ENCODE measurements at regions not wholly inside any gene's neighbourhood (a gene's known extent, or its start where the extent isn't known, plus 50 kb on each side); places are given as distances from the start of the nearest gene placed in this dataset.

- ATAC-seq: no peak
- peak; percentile 92 for FAIRE-seq
- Histone ChIP-seq H3K27ac (0 out of 6 replicates have a peak overlapping the region, but pooled peaks of 1 of the 2 experiments have one; percentile 17), H3K4me3 (no peak overlapping the region), H3K9me3 (no peaks in the 10 kb centered on the region), H3K4me2 (peak overlapping the region; percentile 25; the same call in 1 of the 3 replicates), H3K4me1 (peaks cover 7% of the 10 kb centered on the region; the same call in 2 of the 3 replicates)
- ChIA-PET POLR2A (no interaction called here), CTCF (no interaction called here)
- DNase-seq (ENCODE audit: low read depth in 1 of 2, low spot score in 1 of 2): no peak
- no peak for TF ChIP-seq NR3C1 (IDR thresholded peaks at IDR 0.05)
- TF ChIP-seq EP300 (IDR thresholded peaks at IDR 0.05): no peak
- TF ChIP-seq NFE2L2 (conservative IDR thresholded peaks at IDR 0.05; ENCODE audit: low read length): no peak
- no peak for TF ChIP-seq RFX5 (IDR thresholded peaks at IDR 0.05)
- TF ChIP-seq CEBPB (IDR thresholded peaks at IDR 0.05): no peak
- TF ChIP-seq, protein P1, sequence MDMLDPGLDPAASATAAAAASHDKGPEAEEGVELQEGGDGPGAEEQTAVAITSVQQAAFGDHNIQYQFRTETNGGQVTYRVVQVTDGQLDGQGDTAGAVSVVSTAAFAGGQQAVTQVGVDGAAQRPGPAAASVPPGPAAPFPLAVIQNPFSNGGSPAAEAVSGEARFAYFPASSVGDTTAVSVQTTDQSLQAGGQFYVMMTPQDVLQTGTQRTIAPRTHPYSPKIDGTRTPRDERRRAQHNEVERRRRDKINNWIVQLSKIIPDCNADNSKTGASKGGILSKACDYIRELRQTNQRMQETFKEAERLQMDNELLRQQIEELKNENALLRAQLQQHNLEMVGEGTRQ (IDR thresholded peaks at IDR 0.05): no peak
- TF ChIP-seq, protein P2, sequence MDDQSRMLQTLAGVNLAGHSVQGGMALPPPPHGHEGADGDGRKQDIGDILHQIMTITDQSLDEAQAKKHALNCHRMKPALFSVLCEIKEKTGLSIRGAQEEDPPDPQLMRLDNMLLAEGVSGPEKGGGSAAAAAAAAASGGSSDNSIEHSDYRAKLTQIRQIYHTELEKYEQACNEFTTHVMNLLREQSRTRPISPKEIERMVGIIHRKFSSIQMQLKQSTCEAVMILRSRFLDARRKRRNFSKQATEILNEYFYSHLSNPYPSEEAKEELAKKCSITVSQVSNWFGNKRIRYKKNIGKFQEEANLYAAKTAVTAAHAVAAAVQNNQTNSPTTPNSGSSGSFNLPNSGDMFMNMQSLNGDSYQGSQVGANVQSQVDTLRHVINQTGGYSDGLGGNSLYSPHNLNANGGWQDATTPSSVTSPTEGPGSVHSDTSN (IDR thresholded peaks at IDR 0.05): no peak
- no peak for TF ChIP-seq RAD21 (conservative IDR thresholded peaks at IDR 0.05 in 1 of 2, IDR thresholded peaks at IDR 0.05 in 1 of 2)
- no peak for TF ChIP-seq KDM5A (IDR thresholded peaks at IDR 0.05)
- TF ChIP-seq CHD4 (IDR thresholded peaks at IDR 0.05; ENCODE audit: borderline replicate concordance): no peak
- TF ChIP-seq, protein P3, sequence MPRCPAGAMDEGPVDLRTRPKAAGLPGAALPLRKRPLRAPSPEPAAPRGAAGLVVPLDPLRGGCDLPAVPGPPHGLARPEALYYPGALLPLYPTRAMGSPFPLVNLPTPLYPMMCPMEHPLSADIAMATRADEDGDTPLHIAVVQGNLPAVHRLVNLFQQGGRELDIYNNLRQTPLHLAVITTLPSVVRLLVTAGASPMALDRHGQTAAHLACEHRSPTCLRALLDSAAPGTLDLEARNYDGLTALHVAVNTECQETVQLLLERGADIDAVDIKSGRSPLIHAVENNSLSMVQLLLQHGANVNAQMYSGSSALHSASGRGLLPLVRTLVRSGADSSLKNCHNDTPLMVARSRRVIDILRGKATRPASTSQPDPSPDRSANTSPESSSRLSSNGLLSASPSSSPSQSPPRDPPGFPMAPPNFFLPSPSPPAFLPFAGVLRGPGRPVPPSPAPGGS (IDR thresholded peaks at IDR 0.05): no peak
- no peak for TF ChIP-seq FOSL2 (IDR thresholded peaks at IDR 0.05)
- TF ChIP-seq FOSL2 (CRISPR knock-in tag; IDR thresholded peaks at IDR 0.05): no peak
- no peak for TF ChIP-seq NPAS2 (CRISPR knock-in tag; IDR thresholded peaks at IDR 0.05; ENCODE audit: borderline replicate concordance)
- no peak for TF ChIP-seq JUN (IDR thresholded peaks at IDR 0.05)
- no peak for TF ChIP-seq ZSCAN20 (CRISPR knock-in tag; IDR thresholded peaks at IDR 0.05)
- TF ChIP-seq REST (IDR thresholded peaks at IDR 0.05): no peak
- 61% methylated on average over 2 of the region's 2 CpGs for WGBS (ENCODE audit: missing lambda C conversion rate)
These were observed 129.1 kb downstream of the MSL3 start for GRCh38 chrX:11887175-11887574.

- ChIA-PET CTCF (no interaction called here), POLR2A (no interaction called here)
- no peak for ATAC-seq
- DNase-seq (ENCODE audit: low read depth in 1 of 2, low spot score in 1 of 2): no peak
- Histone ChIP-seq H3K9me3 (no peaks in the 10 kb centered on the region), H3K4me1 (peaks cover 7% of the 10 kb centered on the region; the same call in 2 of the 3 replicates), H3K4me3 (no peak overlapping the region), H3K4me2 (no peak overlapping the region), H3K27ac (no peak overlapping the region)
- TF ChIP-seq CEBPB (IDR thresholded peaks at IDR 0.05): no peak
- no peak for TF ChIP-seq CHD4 (IDR thresholded peaks at IDR 0.05; ENCODE audit: borderline replicate concordance)
- no peak for FAIRE-seq
These were observed 130.4 kb downstream of the MSL3 start for GRCh38 chrX:11888421-11888820.

DNA sequence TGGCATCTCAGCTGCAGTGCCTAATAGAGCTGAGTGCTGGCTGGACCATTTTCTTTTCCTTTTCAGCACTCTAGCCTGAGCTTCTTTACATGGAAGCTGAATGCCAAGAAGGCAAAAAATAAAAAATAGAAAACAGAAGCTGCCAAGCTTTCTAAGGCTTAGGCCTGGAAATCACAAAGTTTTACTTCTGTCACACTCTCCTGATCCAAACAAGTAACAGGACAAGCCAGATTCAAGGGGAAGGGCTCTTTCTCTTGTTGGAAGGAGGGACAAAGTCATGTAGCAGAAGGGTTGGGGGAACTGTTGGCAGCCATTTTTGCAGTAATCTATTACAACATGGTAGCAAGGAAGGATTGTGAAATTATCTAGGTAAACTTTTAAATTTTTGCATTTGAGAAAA, 131.8 kb downstream of the MSL3 start:
- DNase-seq (ENCODE audit: low read depth in 1 of 2, low spot score in 1 of 2) (no peak), FAIRE-seq (no peak), ATAC-seq (no peak)
- TF ChIP-seq E2F6 (IDR thresholded peaks at IDR 0.05; ENCODE audit: borderline replicate concordance, low read depth): no peak
- TF ChIP-seq SMC3 (IDR thresholded peaks at IDR 0.05): no peak
- no peak for TF ChIP-seq HOXB13 (CRISPR knock-in tag; IDR thresholded peaks at IDR 0.05; ENCODE audit: low read depth)
- TF ChIP-seq EHF (CRISPR knock-in tag; IDR thresholded peaks at IDR 0.05): no peak
- no peak for TF ChIP-seq CBX8 (IDR thresholded peaks at IDR 0.05)
- no peak for TF ChIP-seq CHD4 (IDR thresholded peaks at IDR 0.05; ENCODE audit: borderline replicate concordance)
- Histone ChIP-seq H3K27ac (no peak overlapping the region), H3K4me2 (no peak overlapping the region), H3K9me3 (no peaks in the 10 kb centered on the region), H3K4me1 (peaks cover 7% of the 10 kb centered on the region; the same call in 2 of the 3 replicates), H3K4me3 (no peak overlapping the region)
- POLR2A ChIA-PET: no interaction called here
- CTCF ChIA-PET: no interaction called here

Measured in A549 (cell line).